ENCODE measurements at regions not wholly inside any gene's neighbourhood (a gene's known extent, or its start where the extent isn't known, plus 50 kb on each side); places are given as distances from the start of the nearest gene placed in this dataset.

DNA sequence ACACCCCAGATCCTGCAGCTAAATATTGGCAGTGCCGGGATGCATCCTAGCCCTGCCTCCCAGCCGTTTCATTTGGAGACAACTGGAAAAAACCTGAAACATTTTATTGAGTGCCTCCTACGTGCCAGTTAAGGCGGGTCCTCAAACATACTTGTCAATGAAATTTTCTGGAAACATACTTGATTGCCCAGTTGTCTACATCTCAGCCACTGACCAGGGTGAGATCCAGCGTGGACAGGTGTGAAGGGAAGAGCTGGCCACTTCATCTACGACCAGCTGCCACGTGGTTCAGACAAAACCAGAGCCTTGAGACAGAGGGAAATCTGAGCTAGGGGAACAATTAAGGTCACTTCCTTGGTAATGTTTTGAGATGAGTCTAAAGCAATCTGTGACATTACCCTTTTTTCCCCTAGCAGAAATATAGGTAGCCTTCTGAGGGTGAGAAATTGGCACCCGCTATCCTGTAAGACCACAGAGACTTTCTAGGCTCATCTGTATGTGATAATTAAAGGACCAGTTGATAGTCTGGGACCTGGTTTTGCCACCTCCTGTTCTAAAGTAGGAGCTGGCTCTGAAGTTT lies 116.3 kb upstream of the MTHFD1L start:
- TF ChIP-seq TAF1 (IDR thresholded peaks at IDR 0.05; ENCODE audit: borderline replicate concordance, low read depth, low read length) = no peak
- no peak for TF ChIP-seq POLR2A (IDR thresholded peaks at IDR 0.05; ENCODE audit: low read depth, low read length)
- no peak for TF ChIP-seq POLR2AphosphoS5 (IDR thresholded peaks at IDR 0.05; ENCODE audit: low read depth, low read length)

Data from GM12892 (cell line).